ENCODE measurements at regions not wholly inside any gene's neighbourhood (a gene's known extent, or its start where the extent isn't known, plus 50 kb on each side); places are given as distances from the start of the nearest gene placed in this dataset.
"Not testable (repeated sequence)": the region's sequence is repeated elsewhere in the genome, so short reads cannot be mapped to it uniquely, and the experiment has no call there.

- no peaks in the 10 kb centered on the region for H3K36me3 ChIP-seq
- TF ChIP-seq POLR2A (IDR thresholded peaks at IDR 0.05): no peak
- TF ChIP-seq CTCF (IDR thresholded peaks at IDR 0.05): no peak
- H3K9me3 ChIP-seq: no peaks in the 10 kb centered on the region
- H3K4me1 ChIP-seq: no peaks in the 10 kb centered on the region
- intact Hi-C loops (cut with DNase I): no loop called here
- WGBS (ENCODE audit: insufficient coverage, low coverage, low lambda C conversion rate, missing lambda C conversion rate): 21% methylated on average over 4 of the region's 4 CpGs
- H3K4me3 ChIP-seq: no peak overlapping the region
- no peaks in the 10 kb centered on the region for H3K27me3 ChIP-seq
- H3K27ac ChIP-seq: no peak overlapping the region
- ATAC-seq (no peak), DNase-seq (no peak)
These were observed 358.4 kb downstream of the GLUD2 start for GRCh38 chrX:121405826-121406225.

GRCh38 chrX:121407627-121408026, 360.2 kb downstream of the GLUD2 start:
- TF ChIP-seq POLR2A (IDR thresholded peaks at IDR 0.05) (no peak), CTCF (IDR thresholded peaks at IDR 0.05) (no peak)
- H3K27me3 ChIP-seq: no peaks in the 10 kb centered on the region
- no peaks in the 10 kb centered on the region for H3K36me3 ChIP-seq
- no peak for DNase-seq
- intact Hi-C loops (cut with DNase I): no loop called here
- ATAC-seq: no peak
- H3K27ac ChIP-seq: no peak overlapping the region
- H3K9me3 ChIP-seq: no peaks in the 10 kb centered on the region
- no peaks in the 10 kb centered on the region for H3K4me1 ChIP-seq
- 50% methylated on average over 3 of the region's 5 CpGs for WGBS (ENCODE audit: insufficient coverage, low coverage, low lambda C conversion rate, missing lambda C conversion rate)
- no peak overlapping the region for H3K4me3 ChIP-seq

DNA sequence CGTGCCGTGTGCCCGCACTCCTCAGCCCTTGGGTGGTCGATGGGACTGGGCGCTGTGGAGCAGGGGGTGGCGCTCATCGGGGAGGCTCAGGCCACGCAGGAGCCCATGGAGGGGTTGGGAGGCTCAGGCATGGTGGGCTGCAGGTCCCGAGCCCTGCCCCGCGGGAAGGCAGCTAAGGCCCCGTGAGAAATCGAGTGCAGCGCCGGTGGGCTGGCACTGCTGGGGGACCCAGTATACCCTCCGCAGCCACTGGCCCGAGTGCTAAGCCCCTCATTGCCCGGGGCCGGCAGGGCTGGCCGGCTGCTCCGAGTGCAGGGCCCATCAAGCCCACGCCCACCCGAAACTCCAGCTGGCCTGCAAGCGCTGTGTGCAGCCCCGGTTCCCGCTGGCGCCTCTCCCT, 384.1 kb downstream of the GLUD2 start:
- ATAC-seq; H3K9me3 ChIP-seq; H3K4me1 ChIP-seq; H3K4me3 ChIP-seq; H3K27ac ChIP-seq; H3K36me3 ChIP-seq; DNase-seq; intact Hi-C loops (cut with DNase I); H3K27me3 ChIP-seq: not testable (repeated sequence)
- WGBS (ENCODE audit: insufficient coverage, low coverage, low lambda C conversion rate, missing lambda C conversion rate): no CpG with 5 or more reads among the region's 27 CpGs

GRCh38 chrX:121433289-121433688, 385.9 kb downstream of the GLUD2 start:
- ATAC-seq: no peak
- H3K4me3 ChIP-seq: no peak overlapping the region
- H3K4me1 ChIP-seq: no peaks in the 10 kb centered on the region
- no peaks in the 10 kb centered on the region for H3K36me3 ChIP-seq
- intact Hi-C loops (cut with DNase I): no loop called here
- TF ChIP-seq POLR2A (IDR thresholded peaks at IDR 0.05) (no peak), CTCF (IDR thresholded peaks at IDR 0.05) (no peak)
- H3K9me3 ChIP-seq: no peaks in the 10 kb centered on the region
- WGBS (ENCODE audit: insufficient coverage, low coverage, low lambda C conversion rate, missing lambda C conversion rate): 78% methylated on average over 1 of the region's 1 CpG
- H3K27ac ChIP-seq: no peak overlapping the region
- DNase-seq: no peak
- no peaks in the 10 kb centered on the region for H3K27me3 ChIP-seq

DNA sequence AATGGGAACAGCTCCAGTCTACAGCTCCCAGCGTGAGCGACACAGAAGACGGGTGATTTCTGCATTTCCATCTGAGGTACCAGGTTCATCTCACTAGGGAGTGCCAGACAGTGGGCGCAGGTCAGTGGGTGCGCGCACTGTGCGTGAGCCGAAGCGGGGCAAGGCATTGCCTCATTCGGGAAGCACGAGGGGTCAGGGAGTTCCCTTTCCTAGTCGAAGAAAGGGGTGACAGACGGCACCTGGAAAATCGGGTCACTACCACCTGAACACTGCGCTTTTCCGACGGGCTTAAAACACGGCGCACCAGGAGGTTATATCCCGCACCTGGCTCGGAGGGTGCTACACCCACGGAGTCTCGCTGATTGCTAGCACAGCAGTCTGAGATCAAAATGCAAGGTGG, 390.3 kb downstream of the GLUD2 start:
- H3K4me3 ChIP-seq; H3K4me1 ChIP-seq; H3K9me3 ChIP-seq; intact Hi-C loops (cut with DNase I); ATAC-seq; DNase-seq; H3K27ac ChIP-seq; H3K36me3 ChIP-seq; H3K27me3 ChIP-seq: not testable (repeated sequence)
- WGBS (ENCODE audit: insufficient coverage, low coverage, low lambda C conversion rate, missing lambda C conversion rate): 87% methylated on average over 6 of the region's 23 CpGs

GRCh38 chrX:121455890-121456289, 408.5 kb downstream of the GLUD2 start:
- DNase-seq (no peak), ATAC-seq (no peak)
- no peak overlapping the region for H3K4me3 ChIP-seq
- TF ChIP-seq CTCF (IDR thresholded peaks at IDR 0.05) (no peak), POLR2A (IDR thresholded peaks at IDR 0.05) (no peak)
- H3K4me1 ChIP-seq: no peaks in the 10 kb centered on the region
- intact Hi-C loops (cut with DNase I): no loop called here
- H3K36me3 ChIP-seq: no peaks in the 10 kb centered on the region
- 53% methylated on average over 1 of the region's 1 CpG for WGBS (ENCODE audit: insufficient coverage, low coverage, low lambda C conversion rate, missing lambda C conversion rate)
- no peaks in the 10 kb centered on the region for H3K27me3 ChIP-seq
- no peaks in the 10 kb centered on the region for H3K9me3 ChIP-seq
- H3K27ac ChIP-seq: no peak overlapping the region
